Activated naive CD8-positive, alpha-beta T cell treated with anti-CD3 and anti-CD28 coated beads, Interleukin-2, amount 50 U/mL, for 24 hours (primary cell): ENCODE measurements at regions not wholly inside any gene's neighbourhood (a gene's known extent, or its start where the extent isn't known, plus 50 kb on each side); places are given as distances from the start of the nearest gene placed in this dataset.
"Not testable (repeated sequence)": the region's sequence is repeated elsewhere in the genome, so short reads cannot be mapped to it uniquely, and the experiment has no call there.

ENCODE experiments used
- ATAC-seq: fragments of 150-1000 bp; cut with Tn5 transposase; one replicate; pipeline ENCODE4 v1.10.0; 2021
- DNase-seq: peaks from one replicate; pipeline ENCODE4 v3.0.0; 2021
- H3K27ac Mint-ChIP-seq: one replicate; pipeline ENCODE4 v1.8.0; 2021; ENCODE audit warnings: mild to moderate bottlenecking, mixed read lengths
- H3K27me3 Mint-ChIP-seq: one replicate; pipeline ENCODE4 v1.8.0; 2021; ENCODE audit warnings: mixed read lengths
- H3K36me3 Mint-ChIP-seq: one replicate; pipeline ENCODE4 v1.8.0; 2021; ENCODE audit warnings: low read depth, mixed read lengths
- H3K4me1 Mint-ChIP-seq: one replicate; pipeline ENCODE4 v1.8.0; 2021; ENCODE audit warnings: mixed read lengths
- H3K4me3 Mint-ChIP-seq: one replicate; pipeline ENCODE4 v1.8.0; 2021; ENCODE audit warnings: mild to moderate bottlenecking, moderate library complexity, mixed read lengths
- H3K9me3 Mint-ChIP-seq: one replicate; pipeline ENCODE4 v1.8.0; 2021; ENCODE audit warnings: mixed read lengths

DNA sequence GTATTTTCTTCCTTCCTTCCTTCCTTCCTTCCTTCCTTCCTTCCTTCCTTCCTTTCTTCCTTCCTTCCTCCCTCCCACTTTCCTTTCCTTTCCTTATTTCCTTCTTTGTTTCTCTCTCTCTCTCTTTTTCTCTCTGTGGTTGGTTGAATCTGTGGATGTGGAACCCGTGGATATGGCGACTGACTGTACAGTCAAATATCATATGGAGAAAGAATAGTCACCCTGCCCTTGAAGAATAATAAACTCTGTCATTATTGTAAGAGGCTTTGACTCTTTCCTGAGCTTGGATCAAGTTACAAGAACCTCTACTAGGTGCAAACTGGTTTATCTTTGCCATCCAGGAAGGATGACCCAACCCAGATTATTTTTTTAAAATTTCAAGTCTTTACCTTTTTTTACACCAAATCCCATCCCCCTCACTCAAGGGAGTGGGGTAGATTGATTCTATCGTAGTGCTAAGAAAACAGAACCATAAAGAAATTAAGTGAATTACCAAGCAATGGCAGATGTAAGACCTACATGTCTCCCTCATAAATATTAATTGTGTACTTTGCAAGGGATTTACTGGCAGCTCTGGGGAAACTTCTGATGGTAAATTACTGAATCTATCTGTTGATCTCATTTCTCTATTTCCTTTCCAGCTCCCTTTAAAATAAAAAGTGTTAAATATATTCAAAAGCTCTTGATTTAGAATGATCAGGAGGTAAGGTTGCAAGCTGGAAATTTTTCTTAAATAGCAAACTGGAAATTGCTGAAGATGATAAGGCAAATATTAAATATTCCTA is 667.5 kb downstream of the UTRN start:
- ATAC-seq (no peak), DNase-seq (no peak)
- Mint-ChIP-seq H3K4me1 (no peaks in the 10 kb centered on the region), H3K4me3 (no peak overlapping the region), H3K27ac (no peak overlapping the region), H3K36me3 (no peaks in the 10 kb centered on the region), H3K9me3 (no peaks in the 10 kb centered on the region), H3K27me3 (peaks cover 5% of the 10 kb centered on the region)

GRCh38 chr6:144953552-144954240 is 668.6 kb downstream of the UTRN start:
- no peak for ATAC-seq
- no peaks in the 10 kb centered on the region for H3K4me1 Mint-ChIP-seq
- no peak overlapping the region for H3K4me3 Mint-ChIP-seq
- H3K27ac Mint-ChIP-seq, result no peak overlapping the region
- no peaks in the 10 kb centered on the region for H3K9me3 Mint-ChIP-seq
- H3K27me3 Mint-ChIP-seq, result peaks cover 5% of the 10 kb centered on the region
- no peaks in the 10 kb centered on the region for H3K36me3 Mint-ChIP-seq
- DNase-seq, result no peak

DNA sequence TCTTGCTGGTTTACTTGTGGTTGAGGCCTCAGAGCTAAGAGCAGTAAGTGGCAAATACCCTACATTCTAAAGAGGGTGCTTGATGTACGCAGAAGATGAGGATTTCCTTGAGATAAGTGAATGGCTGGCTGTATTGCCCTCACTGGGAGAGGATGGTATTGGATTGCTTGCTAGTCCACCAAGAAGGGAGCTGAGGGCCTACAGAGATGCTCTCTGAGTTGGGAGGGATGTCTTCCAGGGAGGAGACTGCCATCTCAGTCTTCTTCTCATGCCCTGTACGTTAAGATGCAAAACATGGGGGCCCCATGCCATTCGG is 669.1 kb downstream of the UTRN start:
- H3K36me3 Mint-ChIP-seq, result no peaks in the 10 kb centered on the region
- H3K4me3 Mint-ChIP-seq, result no peak overlapping the region
- no peaks in the 10 kb centered on the region for H3K4me1 Mint-ChIP-seq
- ATAC-seq (no peak), DNase-seq (no peak)
- H3K27me3 Mint-ChIP-seq, result peaks cover 5% of the 10 kb centered on the region
- no peak overlapping the region for H3K27ac Mint-ChIP-seq
- no peaks in the 10 kb centered on the region for H3K9me3 Mint-ChIP-seq

DNA sequence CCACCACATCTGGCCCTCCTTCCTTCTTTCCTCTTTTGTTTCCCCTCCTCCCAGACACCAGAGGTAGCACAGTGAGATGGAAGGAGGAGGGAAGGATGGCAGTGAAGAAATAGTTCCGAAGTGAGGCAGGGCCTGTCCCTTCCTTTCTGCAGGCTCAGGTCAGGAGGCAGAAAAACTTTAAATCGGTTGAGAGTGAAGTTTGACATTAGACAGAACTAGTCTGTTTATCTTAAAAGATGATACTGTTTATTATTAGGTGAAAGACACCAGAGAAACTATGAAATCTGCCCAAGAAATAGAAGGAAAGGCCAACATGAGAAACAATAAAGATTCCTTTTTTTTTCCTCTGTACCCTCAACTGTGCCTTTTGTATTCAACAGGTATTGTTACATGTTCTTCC is 670.3 kb downstream of the UTRN start:
- H3K27me3 Mint-ChIP-seq, result peaks cover 5% of the 10 kb centered on the region
- no peaks in the 10 kb centered on the region for H3K9me3 Mint-ChIP-seq
- H3K36me3 Mint-ChIP-seq, result no peaks in the 10 kb centered on the region
- H3K27ac Mint-ChIP-seq, result no peak overlapping the region
- no peak overlapping the region for H3K4me3 Mint-ChIP-seq
- H3K4me1 Mint-ChIP-seq, result no peaks in the 10 kb centered on the region
- no peak for ATAC-seq
- no peak for DNase-seq

DNA sequence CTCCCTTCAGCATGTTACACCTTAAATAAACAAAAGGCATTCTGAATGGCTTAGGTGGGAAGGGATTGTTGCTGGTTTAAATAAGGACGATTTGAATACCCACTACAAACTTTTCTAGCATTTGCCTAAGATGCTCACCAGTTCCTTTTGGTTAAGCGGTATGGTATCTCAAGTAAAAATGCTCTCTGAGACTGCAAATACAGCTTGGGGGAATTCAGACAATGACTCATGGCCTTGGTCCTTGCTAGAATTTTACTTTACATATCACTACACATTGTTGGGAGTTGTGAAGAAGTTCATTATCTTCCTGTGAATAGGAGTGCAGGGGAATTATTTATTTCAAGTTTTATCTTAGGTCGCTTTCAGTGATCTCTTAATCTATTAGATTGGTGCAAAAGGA is 670.7 kb downstream of the UTRN start:
- no peak for DNase-seq
- Mint-ChIP-seq H3K9me3 (no peaks in the 10 kb centered on the region), H3K4me3 (no peak overlapping the region)

DNA sequence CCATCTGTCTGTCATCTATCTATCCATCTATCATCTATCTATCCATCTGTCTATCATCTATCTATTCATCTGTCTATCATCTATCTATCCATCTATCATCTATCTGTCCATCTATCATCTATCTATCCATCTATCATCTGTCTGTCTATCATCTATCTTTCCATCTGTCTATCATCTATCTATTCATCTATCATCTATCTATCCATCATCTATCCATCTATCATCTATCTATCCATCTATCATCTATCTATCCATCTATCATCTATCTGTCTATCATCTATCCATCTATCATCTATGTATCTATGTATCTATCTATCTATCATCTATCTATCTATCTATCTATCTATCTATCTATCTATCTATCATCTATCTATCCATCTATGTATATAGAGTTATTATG is 671.6 kb downstream of the UTRN start:
- not testable (repeated sequence) for DNase-seq, H3K4me1 Mint-ChIP-seq, H3K9me3 Mint-ChIP-seq, ATAC-seq, H3K27me3 Mint-ChIP-seq, H3K27ac Mint-ChIP-seq, H3K4me3 Mint-ChIP-seq, H3K36me3 Mint-ChIP-seq

More for the DNA sequence above, 670.7 kb downstream of the UTRN start:
- Mint-ChIP-seq H3K27me3 (peaks cover 5% of the 10 kb centered on the region), H3K4me1 (no peaks in the 10 kb centered on the region), H3K27ac (no peak overlapping the region), H3K36me3 (no peaks in the 10 kb centered on the region)
- no peak for ATAC-seq

DNA sequence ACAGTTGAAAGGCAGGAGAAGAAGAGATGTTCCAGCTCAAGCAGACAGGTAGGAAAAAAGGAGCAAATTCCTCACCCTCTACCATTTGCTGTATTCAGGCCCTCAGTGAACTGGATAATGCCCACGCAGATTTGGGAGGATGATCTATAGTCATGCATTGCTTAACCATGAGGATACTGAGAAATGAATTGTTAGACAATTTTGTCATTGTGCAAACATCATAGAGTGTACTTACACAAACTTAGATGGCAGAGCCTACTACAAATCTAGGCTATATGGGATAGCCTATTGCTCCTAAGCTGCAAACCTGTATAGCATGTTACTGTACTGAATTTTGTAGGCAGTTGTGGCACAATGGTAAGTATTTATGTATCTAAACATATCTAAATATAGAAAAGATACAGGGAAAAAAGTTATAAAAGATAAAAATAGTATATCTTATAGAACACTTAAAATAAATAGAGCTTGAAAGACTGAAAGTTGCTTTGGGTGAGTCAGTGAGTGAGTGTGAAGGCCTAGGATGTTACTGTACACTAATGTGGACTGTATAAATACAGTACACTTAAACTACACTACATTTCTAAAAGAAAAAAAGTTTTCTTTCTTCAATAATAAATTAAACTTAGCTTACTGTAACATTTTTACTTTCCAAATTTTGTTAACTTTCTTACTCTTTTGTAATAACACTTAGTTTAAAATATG is 672.3 kb downstream of the UTRN start:
- Mint-ChIP-seq H3K4me1 (no peaks in the 10 kb centered on the region), H3K27me3 (peaks cover 9% of the 10 kb centered on the region), H3K36me3 (no peaks in the 10 kb centered on the region), H3K4me3 (no peak overlapping the region), H3K9me3 (no peaks in the 10 kb centered on the region), H3K27ac (no peak overlapping the region)
- ATAC-seq (no peak), DNase-seq (no peak)

- Mint-ChIP-seq H3K9me3 (no peaks in the 10 kb centered on the region), H3K27me3 (no peaks in the 10 kb centered on the region), H3K36me3 (no peaks in the 10 kb centered on the region), H3K4me1 (no peaks in the 10 kb centered on the region), H3K27ac (no peak overlapping the region), H3K4me3 (no peak overlapping the region)
- ATAC-seq (no peak), DNase-seq (no peak)
Observed at GRCh38 chr6:144969154-144969553, 684.0 kb downstream of the UTRN start.

DNA sequence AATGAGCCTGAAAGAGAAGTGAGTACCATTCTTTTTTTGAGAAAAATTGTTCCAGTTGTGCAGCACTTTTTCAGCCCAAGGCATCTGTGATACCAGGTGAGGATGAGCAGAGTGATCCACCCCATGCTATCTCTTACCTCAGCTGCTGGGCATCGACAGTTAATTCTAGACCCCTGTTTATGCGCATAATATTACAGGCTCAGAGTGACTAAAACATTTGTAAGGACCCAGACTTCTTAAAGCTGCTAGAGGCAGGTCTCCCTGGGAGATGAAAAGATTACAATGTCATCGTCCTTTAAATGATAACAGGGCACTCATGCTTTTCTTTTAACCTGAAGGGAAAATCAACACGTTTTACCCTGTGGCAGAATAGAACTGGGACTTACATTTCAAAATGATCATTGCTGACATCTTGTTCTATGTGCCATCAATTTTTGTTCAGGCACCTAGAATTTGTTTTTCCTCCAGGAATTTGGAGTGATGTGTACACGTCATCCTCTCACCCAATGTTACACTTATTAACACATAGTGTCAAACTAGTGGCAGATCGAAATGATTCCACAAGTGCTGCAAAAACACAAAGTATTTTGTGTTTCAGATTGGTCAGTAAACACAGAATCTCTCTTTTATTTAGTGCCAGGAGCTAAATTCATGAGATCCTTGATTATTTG is 684.6 kb downstream of the UTRN start:
- ATAC-seq (no peak), DNase-seq (no peak)
- no peaks in the 10 kb centered on the region for H3K9me3 Mint-ChIP-seq
- H3K4me3 Mint-ChIP-seq, result no peak overlapping the region
- no peaks in the 10 kb centered on the region for H3K4me1 Mint-ChIP-seq
- H3K27me3 Mint-ChIP-seq, result no peaks in the 10 kb centered on the region
- H3K27ac Mint-ChIP-seq, result no peak overlapping the region
- H3K36me3 Mint-ChIP-seq, result no peaks in the 10 kb centered on the region

- not testable (repeated sequence) for H3K27me3 Mint-ChIP-seq, DNase-seq, ATAC-seq, H3K36me3 Mint-ChIP-seq, H3K9me3 Mint-ChIP-seq, H3K4me3 Mint-ChIP-seq, H3K4me1 Mint-ChIP-seq, H3K27ac Mint-ChIP-seq
Observed at GRCh38 chr6:144977250-144977864, 692.2 kb downstream of the UTRN start.

DNA sequence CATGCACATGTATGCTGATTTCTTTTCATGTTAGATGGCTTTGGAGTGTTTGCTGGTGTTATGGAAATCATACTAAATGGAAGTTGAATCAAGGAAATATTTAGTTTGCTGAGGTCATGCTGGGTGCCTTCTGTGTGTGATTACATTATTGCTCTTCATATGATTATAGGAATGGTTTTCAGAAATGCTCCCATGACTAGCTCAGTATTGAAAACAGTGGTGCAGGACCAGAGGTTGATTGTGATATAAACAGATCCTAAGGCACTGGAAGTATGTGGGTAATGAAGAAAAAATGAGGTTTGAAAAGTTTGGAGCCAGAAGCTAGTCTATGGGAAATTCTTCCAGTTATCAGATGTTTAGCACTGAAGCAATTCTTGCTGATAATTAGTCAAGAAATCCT is 693.1 kb downstream of the UTRN start:
- Mint-ChIP-seq H3K4me1 (no peaks in the 10 kb centered on the region), H3K9me3 (peaks cover 14% of the 10 kb centered on the region), H3K36me3 (no peaks in the 10 kb centered on the region), H3K4me3 (no peak overlapping the region), H3K27ac (no peak overlapping the region), H3K27me3 (peaks cover 3% of the 10 kb centered on the region)
- no peak for DNase-seq
- ATAC-seq, result no peak

DNA sequence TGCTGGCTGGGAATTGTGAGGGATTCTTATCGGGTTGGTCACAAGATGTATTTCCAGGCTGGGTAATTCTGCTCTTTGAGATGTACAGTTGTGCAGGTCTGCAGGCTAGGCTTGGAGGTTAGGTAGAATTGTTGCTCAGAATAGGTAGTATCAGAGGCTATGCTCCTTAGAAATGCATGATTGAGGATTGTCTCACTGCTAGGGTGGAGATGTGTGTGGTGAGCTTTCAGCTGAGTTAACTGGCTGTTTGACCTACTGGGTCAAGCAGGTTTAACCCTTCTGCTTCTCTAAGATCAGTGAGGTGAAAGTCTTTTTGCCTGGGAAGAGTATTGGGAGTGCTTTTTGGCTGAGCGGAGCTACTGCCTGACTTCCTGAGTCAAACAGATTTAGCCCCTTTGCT is 701.1 kb downstream of the UTRN start:
- no peak for ATAC-seq
- Mint-ChIP-seq H3K27ac (no peak overlapping the region), H3K4me3 (no peak overlapping the region), H3K27me3 (peaks cover 30% of the 10 kb centered on the region), H3K4me1 (no peaks in the 10 kb centered on the region), H3K36me3 (no peaks in the 10 kb centered on the region), H3K9me3 (peaks cover 23% of the 10 kb centered on the region)
- no peak for DNase-seq

DNA sequence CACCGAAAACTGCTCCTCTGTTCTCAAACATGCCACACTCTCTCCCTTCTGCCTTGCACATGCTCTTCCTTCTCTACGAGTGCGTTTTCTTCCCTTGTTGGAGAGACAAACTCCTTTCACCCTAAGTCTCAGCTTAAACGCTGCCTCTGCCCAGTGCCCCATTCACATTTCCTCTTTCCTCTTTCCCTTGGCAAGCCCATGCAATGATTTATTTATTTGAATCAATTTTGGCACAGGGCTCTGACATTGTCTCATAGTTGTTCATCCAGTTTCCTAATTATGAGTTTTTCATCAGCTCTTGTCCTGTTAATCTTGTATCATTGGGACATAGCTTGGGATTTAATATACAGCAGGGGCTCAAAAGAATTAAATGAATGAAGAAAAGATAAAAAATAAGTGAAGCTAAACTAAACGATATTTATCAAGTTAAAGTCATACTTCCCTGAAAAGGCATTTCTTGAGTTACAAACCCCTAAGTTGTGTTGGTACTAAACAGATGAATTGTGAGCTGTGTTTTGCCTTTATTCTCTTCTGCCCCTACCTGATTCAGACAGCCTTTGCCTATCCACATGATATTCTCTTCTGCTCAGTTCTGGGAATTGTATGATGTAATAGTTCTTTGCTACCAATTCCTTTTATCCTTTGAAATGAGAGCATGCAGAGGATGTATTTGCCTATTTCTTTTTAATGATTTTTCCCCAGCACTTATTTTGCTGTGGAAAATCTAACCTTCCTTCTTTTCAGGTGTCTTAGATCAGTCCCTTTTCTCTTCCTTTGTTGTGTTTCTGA is 704.4 kb downstream of the UTRN start:
- H3K27me3 Mint-ChIP-seq, result peaks cover 30% of the 10 kb centered on the region
- no peak for ATAC-seq
- no peak overlapping the region for H3K4me3 Mint-ChIP-seq
- H3K36me3 Mint-ChIP-seq, result no peaks in the 10 kb centered on the region
- no peak overlapping the region for H3K27ac Mint-ChIP-seq
- H3K9me3 Mint-ChIP-seq, result peaks cover 8% of the 10 kb centered on the region
- no peak for DNase-seq
- H3K4me1 Mint-ChIP-seq, result no peaks in the 10 kb centered on the region

GRCh38 chr6:144990784-144991183 is 705.6 kb downstream of the UTRN start:
- no peak overlapping the region for H3K4me3 Mint-ChIP-seq
- peaks cover 4% of the 10 kb centered on the region for H3K9me3 Mint-ChIP-seq
- H3K27me3 Mint-ChIP-seq, result peaks cover 32% of the 10 kb centered on the region
- DNase-seq (no peak), ATAC-seq (no peak)
- no peaks in the 10 kb centered on the region for H3K4me1 Mint-ChIP-seq
- H3K27ac Mint-ChIP-seq, result no peak overlapping the region
- H3K36me3 Mint-ChIP-seq, result no peaks in the 10 kb centered on the region
